ENCODE measurements at regions not wholly inside any gene's neighbourhood (a gene's known extent, or its start where the extent isn't known, plus 50 kb on each side); places are given as distances from the start of the nearest gene placed in this dataset.

- no peaks in the 10 kb centered on the region for H3K27me3 ChIP-seq
- no peaks in the 10 kb centered on the region for H3K9me3 ChIP-seq (ENCODE audit: low read depth)
- no peaks in the 10 kb centered on the region for H3K79me2 ChIP-seq
- no peak overlapping the region for H2AFZ ChIP-seq
- no peak overlapping the region for H3K4me2 ChIP-seq
- no peaks in the 10 kb centered on the region for H4K20me1 ChIP-seq (ENCODE audit: insufficient read depth, poor library complexity, severe bottlenecking)
- no peak for DNase-seq (ENCODE audit: low spot score)
- no peak overlapping the region for H3K4me3 ChIP-seq
- TF ChIP-seq CTCF (IDR thresholded peaks at IDR 0.05; ENCODE audit: poor library complexity) = no peak
- TF ChIP-seq EZH2phosphoT487 (IDR thresholded peaks at IDR 0.05; ENCODE audit: low read depth, severe bottlenecking, unreplicated experiment) = no peak
- TF ChIP-seq EZH2 (IDR thresholded peaks at IDR 0.05; ENCODE audit: borderline replicate concordance) = no peak
- 88% methylated on average over 1 of the region's 1 CpG for WGBS (ENCODE audit: low lambda C conversion rate, missing lambda C conversion rate)
- H3K4me1 ChIP-seq (ENCODE audit: insufficient read depth) = no peaks in the 10 kb centered on the region
- no peak overlapping the region for H3K27ac ChIP-seq
- no peaks in the 10 kb centered on the region for H3K9me2 ChIP-seq (replicated peaks; ENCODE audit: insufficient read depth)
- no peaks in the 10 kb centered on the region for H3K36me3 ChIP-seq (replicated peaks; ENCODE audit: insufficient read depth, low read depth)
Observed at GRCh38 chr5:60297658-60298057, 402.3 kb downstream of the DEPDC1B start.

- DNase-seq (ENCODE audit: low spot score) = peak; percentile 49
- H3K9me3 ChIP-seq (ENCODE audit: low read depth) = peaks cover 3% of the 10 kb centered on the region
- H3K27me3 ChIP-seq = no peaks in the 10 kb centered on the region
- no peaks in the 10 kb centered on the region for H3K4me1 ChIP-seq (ENCODE audit: insufficient read depth)
- H3K9me2 ChIP-seq (replicated peaks; ENCODE audit: insufficient read depth) = no peaks in the 10 kb centered on the region
- no peak overlapping the region for H3K27ac ChIP-seq
- no peaks in the 10 kb centered on the region for H3K79me2 ChIP-seq
- 8% methylated on average over 2 of the region's 2 CpGs for WGBS (ENCODE audit: low lambda C conversion rate, missing lambda C conversion rate)
- H3K4me3 ChIP-seq = no peak overlapping the region
- no peaks in the 10 kb centered on the region for H3K36me3 ChIP-seq (replicated peaks; ENCODE audit: insufficient read depth, low read depth)
- TF ChIP-seq CTCF (IDR thresholded peaks at IDR 0.05; ENCODE audit: poor library complexity) (peak; percentile 45), EZH2phosphoT487 (IDR thresholded peaks at IDR 0.05; ENCODE audit: low read depth, severe bottlenecking, unreplicated experiment) (no peak), EZH2 (IDR thresholded peaks at IDR 0.05; ENCODE audit: borderline replicate concordance) (no peak)
- no peak overlapping the region for H2AFZ ChIP-seq
- H4K20me1 ChIP-seq (ENCODE audit: insufficient read depth, poor library complexity, severe bottlenecking) = no peaks in the 10 kb centered on the region
- no peak overlapping the region for H3K4me2 ChIP-seq
Observed at GRCh38 chr5:60295423-60295822, 401.9 kb upstream of the PDE4D start.

GRCh38 chr5:60293518-60293917 is 400.0 kb upstream of the PDE4D start:
- 93% methylated on average over 2 of the region's 2 CpGs for WGBS (ENCODE audit: low lambda C conversion rate, missing lambda C conversion rate)
- Histone ChIP-seq H3K9me2 (replicated peaks; ENCODE audit: insufficient read depth) (no peaks in the 10 kb centered on the region), H3K79me2 (no peaks in the 10 kb centered on the region), H3K9me3 (ENCODE audit: low read depth) (peaks cover 3% of the 10 kb centered on the region), H3K36me3 (replicated peaks; ENCODE audit: insufficient read depth, low read depth) (no peaks in the 10 kb centered on the region), H3K4me3 (no peak overlapping the region), H3K4me1 (ENCODE audit: insufficient read depth) (no peaks in the 10 kb centered on the region), H3K27me3 (peaks cover 5% of the 10 kb centered on the region), H3K4me2 (no peak overlapping the region), H2AFZ (no peak overlapping the region), H3K27ac (no peak overlapping the region), H4K20me1 (ENCODE audit: insufficient read depth, poor library complexity, severe bottlenecking) (no peaks in the 10 kb centered on the region)
- no peak for TF ChIP-seq CTCF (IDR thresholded peaks at IDR 0.05; ENCODE audit: poor library complexity)
- TF ChIP-seq EZH2 (IDR thresholded peaks at IDR 0.05; ENCODE audit: borderline replicate concordance) = no peak
- TF ChIP-seq EZH2phosphoT487 (IDR thresholded peaks at IDR 0.05; ENCODE audit: low read depth, severe bottlenecking, unreplicated experiment) = no peak
- DNase-seq (ENCODE audit: low spot score) = no peak
